GM21423 (cell line): ENCODE measurements at regions not wholly inside any gene's neighbourhood (a gene's known extent, or its start where the extent isn't known, plus 50 kb on each side); places are given as distances from the start of the nearest gene placed in this dataset.

ENCODE experiments used
- ATAC-seq: cut with Tn5 transposase; IDR thresholded peaks from one replicate; pipeline ENCODE4 v1.9.1; 2021; ENCODE audit warnings: mild to moderate bottlenecking, moderate library complexity; ENCODE audit not compliant: unreplicated experiment

DNA sequence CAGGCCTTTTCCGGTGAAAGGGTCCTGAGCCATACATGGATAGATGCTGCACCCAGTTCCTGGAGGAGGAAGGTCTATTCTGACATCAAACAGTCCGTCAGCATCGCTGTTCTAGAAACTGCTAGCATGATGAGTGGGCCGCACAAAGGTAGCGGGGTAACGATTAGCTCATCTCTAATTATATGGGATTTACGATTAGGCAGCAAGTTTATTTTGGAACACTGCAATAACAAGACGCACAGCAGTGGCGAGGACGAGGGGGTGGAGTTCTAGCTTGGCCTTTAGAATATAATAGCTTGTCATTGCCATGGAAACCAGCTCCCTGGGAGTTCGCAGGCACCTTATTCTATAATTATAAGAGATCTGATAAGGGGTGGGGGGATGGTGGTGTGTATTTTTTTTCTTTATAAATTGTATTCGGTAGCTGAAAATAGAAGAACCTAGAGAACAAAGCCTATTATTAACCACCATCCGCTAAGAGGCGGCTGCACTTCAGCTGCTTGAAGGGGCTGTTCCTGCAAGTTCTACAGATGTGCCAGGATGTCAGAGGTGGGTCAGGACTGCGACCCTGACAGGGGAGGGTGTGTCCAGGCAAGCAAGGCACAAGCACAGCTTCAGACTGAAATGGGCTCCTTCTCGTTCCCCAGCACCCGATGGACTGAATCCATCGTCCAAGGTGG is 311.0 kb downstream of the AGTPBP1 start:
- no peak for ATAC-seq

DNA sequence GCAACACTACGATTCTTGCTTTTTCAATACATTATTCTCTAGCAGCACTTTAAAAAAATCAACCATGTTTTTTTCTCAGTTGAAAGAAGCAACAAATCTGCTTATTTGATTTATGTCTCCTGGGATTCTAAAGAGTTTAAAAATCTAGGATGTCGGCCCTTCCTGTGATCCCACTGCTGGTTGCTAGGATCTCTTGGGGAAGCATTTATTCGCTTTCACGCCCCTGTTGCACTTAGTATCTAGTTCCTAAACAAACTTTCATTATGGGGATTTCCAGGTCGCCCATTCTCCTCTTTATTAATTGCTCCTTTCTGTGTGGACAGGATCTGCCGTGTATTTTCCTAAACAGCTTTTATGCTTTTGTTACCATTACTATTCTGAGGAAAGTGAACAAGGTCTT is 313.5 kb downstream of the AGTPBP1 start:
- ATAC-seq, result no peak

DNA sequence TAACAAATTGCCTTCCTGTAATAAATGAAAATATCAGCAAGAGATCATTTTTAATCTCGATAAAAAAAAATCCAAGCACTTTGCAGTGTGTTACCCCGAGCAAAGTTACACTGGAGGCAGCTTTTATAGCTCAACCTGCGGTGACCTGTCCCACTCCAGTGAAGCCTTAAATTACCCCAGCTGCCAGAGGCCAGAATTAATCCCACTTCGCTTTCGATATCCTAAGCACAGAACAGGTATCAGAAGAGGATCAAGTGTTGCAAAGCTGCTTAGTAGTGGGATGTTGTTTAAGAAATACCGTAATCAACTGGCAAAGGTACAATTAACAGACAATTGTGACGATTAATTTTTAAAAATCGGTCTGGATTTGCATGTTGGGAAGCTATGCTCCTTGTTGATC is 314.0 kb downstream of the AGTPBP1 start:
- ATAC-seq, result no peak

DNA sequence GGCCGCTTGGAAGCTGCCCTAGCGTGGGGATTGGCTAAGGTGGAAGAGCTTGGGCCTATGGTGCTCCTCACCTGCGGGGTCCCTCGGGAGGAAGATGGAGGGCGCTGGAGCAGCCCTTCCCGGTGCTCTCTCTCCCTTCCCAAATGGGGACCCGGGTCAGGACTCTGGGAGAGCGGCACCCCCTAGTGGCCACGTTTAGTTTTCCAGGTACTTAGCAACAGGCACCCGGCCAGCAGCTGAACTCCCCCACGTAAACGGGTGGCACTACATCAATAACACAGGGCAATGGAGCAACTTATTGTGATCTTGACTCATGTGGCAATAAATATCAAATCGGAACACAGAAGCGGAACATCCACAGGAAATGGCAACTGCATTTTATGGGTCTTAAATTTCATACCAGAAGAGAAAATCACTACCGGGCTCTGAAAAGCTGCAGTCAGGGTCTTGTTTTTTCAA is 316.6 kb downstream of the AGTPBP1 start:
- peak; percentile 64 for ATAC-seq

DNA sequence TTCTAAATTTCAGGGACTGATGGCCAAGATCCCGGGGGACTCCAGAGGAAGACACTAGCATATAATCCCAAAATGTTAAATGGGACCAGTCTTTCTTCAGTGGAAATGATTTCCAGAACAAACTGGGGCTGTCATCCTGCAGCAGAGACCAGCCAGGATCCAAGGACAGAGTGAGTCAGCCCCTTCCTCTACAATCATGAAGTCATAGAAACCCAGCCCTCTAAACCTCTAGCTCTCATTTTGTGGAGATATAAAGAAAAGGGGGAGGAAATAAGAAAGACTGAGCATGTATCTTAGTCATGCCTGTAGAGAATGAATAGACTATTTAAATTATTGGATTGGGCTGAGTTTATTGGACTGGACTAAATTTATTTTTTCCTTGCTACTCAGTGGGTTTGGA is 318.3 kb downstream of the AGTPBP1 start:
- no peak for ATAC-seq

DNA sequence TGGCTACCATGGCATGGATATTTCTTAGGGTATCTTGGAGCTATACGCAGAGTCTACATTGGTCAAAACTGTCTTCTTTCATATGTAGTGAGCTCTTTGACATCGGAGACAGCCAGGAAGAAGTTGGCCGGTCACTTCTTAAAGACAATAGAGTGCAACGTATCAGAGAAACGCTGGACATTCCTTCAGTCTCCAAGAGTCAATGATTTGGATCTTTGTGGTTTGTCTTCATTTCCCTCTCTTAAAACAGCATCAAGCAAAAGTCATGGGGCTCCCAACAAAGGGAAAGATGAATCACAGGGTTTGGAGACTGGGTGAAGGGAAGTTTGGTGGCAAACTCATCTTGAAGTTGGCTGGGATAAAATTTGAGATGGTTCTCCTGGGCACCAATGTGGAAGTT is 320.1 kb downstream of the AGTPBP1 start:
- no peak for ATAC-seq

DNA sequence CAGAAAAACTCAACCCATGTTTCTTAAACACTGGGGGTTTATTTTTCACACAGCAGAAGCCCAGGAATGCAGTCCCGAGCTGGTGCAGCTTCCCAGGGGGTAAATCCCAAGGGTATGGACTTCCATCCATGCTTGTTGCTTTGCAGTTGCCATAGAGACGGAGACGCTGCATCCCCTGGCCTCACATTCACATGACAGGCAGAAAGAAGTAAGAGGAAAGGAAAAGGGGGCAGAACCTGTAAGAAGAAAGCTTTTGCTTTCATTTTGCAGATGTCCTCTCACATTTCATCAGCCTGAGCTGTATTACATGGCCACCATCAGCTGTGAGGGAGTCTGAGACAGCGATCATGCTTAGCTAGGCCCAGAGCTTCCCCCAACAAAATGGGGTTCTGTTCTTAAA is 321.0 kb downstream of the AGTPBP1 start:
- no peak for ATAC-seq

DNA sequence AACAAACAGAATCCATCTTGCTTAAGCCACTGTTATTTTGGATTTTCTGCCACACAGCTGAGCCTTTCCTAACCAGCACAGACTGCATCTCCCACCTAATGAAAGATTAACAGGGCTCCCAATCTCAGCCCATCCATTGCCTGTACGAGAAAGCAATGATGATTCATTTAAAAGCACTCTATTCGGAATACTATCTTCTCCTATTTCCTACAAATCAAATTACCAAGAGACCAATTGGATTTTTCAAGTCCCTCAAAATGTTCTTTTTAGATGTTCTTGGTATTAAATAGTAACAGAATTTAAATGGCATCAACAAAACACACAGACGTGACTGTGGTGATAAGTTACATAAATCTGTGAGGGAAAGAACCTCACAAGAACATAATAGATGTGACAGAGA is 324.1 kb downstream of the AGTPBP1 start:
- no peak for ATAC-seq

DNA sequence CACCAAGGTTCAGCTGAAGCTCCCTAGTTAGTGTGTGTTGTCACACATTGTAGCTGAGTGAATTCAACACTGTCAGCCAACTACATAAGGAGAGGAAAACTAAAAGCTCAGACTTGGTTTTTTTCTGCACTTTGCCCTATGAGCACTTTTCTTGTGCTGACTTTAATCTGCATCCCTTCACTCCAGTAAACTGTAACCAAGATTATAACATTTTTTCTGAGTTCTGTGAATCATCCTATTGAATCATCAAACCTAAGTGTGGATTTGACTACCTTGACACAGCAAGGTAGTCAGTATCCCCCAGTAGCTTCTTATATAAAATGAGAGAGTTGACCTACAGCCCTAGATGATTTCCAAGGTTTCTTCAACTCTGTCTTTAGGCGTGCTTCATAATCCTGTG is 325.0 kb downstream of the AGTPBP1 start:
- ATAC-seq, result no peak

DNA sequence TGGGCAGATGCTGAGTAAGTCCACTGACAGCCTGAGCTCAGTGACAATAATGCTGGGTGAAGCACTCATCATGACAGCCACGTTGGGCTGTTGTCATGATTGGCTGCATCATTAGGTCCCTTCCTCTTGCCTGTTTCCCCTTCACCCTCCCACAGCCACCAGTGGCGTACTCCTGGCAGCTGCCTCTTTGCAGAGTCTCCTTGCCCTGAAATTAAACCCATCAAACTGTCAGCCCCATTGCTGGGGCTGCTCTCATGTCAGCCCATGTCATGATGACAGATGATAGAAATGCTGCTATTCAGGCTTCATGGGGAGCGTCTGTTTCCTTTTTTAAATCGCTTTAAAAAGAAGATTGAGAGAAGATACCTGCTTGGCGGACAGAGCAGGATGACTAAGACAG is 327.4 kb downstream of the AGTPBP1 start:
- no peak for ATAC-seq

DNA sequence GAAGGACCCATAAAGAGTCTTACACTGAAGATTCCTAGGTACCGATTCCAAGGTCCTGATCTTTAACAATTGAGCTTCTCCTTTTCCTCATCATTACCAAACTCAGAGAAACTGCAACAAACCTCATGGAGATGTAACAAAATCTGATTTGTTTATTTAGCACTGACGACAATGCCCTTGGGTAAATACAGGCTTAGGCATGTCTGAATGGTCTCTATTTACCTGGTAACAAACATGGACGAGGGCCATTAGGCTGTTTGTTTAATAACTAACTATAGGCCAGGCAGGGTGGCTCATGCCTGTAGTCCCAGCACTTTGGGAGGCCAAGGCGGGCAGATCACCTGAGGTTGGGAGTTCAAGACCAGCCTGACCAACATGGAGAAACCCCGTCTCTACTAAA is 333.3 kb downstream of the AGTPBP1 start:
- ATAC-seq, result no peak

DNA sequence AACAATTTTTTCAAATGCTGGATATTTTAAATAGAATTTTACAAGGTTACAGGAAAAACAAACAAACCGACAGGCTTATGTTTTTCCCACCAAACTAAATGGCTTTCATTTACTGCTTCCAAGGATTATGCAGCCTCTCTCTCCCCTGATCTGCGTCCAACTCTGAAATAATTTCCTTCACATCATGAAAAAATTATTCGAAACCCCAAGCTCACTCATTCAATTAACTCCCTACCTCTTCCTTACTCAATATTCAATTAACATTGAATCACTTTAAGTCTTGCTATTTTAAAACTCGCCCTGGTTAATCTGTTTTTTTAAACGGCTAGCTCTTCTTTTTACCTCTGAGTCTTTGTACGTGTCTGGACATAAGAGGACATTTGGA is 336.2 kb downstream of the AGTPBP1 start:
- no peak for ATAC-seq

DNA sequence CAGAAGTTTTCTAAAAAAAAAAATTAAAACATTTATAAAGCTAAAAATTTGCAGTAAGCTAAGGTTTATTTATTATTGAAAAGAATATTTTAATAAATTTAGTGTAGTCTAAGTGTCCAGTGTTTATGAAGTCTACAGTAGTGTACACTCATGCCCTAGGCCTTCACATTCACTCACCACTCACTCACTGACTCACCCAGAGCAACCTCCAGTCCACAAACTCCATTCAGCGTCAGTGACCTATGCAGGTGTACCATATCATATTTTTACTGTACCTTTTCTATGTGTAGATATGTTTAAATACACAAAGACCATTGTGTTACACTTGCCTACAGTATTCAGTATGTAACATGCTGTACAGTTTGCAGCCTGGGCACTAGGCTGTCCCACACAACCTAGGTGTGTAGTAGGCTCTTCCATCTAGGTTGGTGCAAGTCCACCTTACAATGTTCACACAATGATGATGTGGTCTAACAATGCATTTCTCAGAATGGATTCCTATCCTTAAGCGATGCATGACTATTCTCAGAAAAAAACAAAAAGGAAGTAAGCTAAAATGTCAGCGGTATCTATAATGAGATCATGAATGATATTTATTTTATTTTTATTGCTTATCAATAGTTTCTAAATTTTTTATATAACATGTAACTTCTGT is 336.7 kb downstream of the AGTPBP1 start:
- ATAC-seq, result no peak

DNA sequence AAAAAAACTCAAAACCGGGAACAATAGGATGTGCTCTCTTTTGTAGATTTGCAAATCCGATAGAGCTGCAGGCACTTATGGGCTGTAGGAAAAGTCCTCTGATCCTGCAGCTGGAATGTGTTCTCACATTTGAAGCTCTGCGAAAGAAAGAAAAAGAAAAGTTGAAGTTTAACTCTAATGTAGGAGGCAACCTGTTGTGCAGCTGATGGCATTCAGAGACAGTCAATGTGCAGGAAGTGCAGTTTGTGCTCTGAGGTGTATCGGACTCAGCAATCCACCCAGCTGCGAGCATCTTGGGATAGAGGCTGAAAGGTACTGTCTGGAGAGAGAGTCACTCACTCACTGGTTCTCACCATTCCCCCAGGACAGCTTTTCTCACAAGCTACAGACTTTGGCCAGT is 339.2 kb downstream of the AGTPBP1 start:
- ATAC-seq, result no peak

DNA sequence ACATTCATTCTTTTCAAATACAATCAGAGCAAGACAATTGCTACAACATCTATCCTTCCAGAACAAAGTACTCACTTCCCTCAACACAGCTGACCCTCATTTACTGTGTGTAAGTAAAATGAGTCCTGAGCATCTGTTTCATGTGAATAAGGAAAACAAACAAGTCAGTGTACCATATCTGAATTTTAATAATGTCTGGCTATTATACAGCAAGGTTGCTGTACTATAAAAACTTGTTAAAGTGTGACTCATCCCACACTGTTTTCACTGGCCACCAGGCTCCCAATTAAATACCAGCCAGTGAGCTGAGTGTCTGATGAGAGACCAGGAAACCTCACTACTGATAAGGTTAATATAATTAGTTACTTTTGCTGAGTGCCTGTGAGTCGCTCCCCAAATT is 339.8 kb downstream of the AGTPBP1 start:
- ATAC-seq, result no peak

DNA sequence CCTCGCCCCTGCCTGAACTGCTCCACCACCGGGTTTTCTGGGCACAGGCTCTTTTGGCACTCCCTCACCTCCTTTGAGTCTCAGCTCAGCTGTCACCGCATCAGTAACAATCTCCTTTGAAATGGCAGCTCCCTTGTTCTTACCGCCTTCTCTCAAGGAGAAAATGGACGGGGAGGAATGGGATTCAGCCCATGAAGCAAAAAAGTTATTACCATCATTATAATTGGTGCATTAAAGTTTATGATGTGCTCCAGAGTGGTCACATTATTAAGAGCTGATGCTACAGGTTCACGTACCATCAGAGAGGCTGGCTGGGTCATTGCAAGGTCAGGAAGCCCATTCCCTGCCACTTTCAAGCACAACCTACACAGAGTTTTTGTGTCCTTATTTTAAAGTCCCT is 344.7 kb downstream of the AGTPBP1 start:
- ATAC-seq, result no peak

DNA sequence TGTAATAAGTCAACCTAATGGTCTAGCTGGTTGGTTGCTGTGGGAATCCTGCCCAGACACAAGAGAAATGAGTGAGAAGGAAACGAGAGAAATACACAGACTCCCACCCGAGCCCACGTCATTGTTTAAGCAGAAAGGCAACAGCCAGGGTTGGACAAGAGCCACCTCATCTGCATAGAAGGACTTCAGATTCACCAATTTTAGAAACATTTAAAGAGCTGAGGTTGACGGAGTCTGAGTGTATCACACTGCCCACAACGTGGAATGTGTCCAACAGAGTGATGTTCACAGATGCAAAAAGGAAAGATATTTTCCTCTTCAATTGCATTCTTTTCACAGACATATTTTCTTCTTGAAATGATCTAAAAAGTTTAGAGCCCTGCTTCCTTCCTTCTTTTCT is 349.5 kb downstream of the AGTPBP1 start:
- ATAC-seq, result no peak

DNA sequence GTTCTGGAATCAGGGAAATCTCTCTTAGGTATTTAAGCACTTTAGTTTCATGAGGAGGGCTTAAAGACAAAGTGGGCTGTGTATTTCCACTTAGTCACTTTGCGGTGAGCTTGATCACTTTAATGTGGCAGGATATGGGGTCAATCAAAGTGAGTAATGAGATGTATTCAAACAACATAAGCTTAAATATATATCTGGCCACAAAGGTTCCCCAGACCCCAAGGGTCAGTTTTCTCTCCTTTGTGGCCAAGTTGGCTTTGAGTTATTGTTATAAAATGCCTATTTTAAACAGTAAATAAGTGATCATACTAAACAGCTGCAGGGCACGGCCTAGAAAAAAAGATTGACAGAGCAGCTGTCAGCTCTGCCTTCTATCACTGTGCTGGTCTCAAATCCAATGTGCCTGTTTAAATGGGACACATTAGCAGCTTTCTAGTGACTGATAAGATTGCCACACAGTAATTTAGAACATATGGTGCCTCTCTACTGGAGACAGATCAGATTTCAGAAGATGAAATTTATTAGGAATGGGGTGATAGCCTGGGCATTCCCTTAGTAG is 363.9 kb downstream of the AGTPBP1 start:
- ATAC-seq, result no peak

DNA sequence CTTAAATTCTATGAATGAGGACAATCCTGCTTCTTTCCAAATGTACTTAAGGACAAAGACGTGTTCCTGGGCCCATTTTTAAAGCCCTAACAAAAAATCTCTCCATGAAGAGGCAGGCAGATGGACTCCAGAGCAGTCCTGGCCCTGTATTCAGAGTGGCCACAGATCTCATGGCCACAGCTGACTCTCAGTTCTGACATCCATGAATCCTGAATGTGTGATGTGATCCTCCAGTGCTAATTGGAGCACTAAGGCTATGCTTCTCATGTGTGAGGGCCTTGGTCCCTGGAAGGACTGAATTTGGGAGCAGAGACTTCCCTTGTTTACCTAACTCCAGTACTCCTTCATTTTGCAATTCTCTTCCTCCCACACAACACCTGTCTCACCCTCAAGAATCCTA is 373.0 kb downstream of the AGTPBP1 start:
- ATAC-seq, result no peak

DNA sequence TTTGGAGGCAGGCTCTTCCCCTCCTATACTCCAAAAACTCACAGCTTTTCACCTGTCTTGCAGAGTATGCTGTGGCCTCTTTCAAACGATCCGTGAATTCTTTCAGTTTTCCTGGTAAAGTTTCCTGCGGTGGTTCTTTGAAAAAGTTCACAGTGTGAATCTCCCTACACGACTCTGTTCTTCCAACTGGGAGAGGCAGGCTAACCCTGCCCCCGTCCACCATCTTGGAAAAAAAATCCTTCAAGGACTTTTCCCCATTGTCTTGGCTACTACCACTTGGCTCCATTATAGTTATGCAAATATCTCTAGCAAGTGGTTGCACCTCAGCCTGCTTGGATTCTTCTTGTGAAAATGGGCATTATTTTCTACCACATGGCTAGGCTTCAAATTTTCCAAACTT is 382.6 kb downstream of the AGTPBP1 start:
- ATAC-seq, result no peak

DNA sequence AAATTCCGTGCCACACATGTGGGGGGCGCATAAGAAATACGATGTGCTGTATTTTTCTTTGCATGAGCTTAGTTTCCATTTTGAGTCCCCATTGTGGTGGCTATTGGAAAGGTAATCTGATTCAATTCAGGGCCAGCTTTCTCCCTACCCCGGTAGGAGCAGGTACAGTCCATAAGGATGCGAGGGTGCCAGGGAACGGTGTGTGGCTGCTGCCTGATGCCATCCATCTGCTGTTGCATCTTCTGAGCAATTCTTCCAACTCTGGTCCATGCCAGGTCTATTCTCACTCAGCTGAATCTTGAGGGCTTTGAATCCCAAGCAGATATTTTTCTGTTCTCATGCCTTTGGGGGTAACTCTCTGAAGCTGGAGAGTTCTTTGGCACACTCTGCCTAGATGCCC is 392.7 kb downstream of the AGTPBP1 start:
- no peak for ATAC-seq

DNA sequence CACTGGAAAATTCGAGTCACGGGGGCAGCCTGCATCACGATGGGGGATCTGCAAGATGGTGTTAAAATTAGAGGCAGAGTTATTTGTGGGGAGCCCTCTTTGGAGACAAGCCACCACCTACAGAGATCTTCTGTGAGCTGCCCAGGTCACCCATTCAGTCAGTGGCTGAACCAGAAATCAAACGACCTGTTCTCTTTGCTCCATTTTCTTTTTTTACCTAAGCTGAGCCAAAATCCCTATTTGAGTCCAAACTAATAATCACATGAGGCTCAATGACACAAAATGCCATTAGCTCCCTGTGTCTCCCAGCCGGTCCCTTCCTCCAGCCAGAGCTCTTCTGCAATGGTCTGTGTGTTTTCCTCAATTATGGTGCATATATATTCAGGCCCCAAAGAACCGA is 394.2 kb downstream of the AGTPBP1 start:
- no peak for ATAC-seq

DNA sequence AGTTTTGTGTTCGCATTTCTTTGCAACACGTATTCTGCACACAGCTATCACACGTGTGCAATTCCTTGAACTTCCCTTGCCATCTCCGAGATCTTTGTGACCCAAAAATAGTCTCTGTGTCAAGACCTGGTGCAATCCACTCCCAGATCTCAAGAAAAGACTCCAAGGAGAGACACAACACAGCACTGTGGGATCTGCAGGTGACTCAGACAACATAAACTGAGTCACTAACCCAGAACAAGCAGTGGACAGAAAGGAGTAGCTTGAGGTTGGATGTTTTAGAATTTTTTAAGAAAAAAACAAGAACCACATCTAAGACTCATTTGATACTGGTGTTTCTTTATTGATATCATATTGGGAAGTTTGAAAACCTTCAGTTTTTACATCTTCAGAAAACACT is 396.9 kb downstream of the AGTPBP1 start:
- no peak for ATAC-seq
